ENCODE measurements at regions not wholly inside any gene's neighbourhood (a gene's known extent, or its start where the extent isn't known, plus 50 kb on each side); places are given as distances from the start of the nearest gene placed in this dataset.

- DNase-seq: no peak
Measured at GRCh38 chr9:88697764-88698432, 162.9 kb downstream of the NXNL2 start.

- DNase-seq: no peak
Measured at GRCh38 chr9:88702985-88703384, 168.0 kb downstream of the NXNL2 start.

- DNase-seq: no peak
Measured at GRCh38 chr9:88706193-88707113, 171.5 kb downstream of the NXNL2 start.

- no peak for DNase-seq
Measured at GRCh38 chr9:88710449-88710848, 175.5 kb downstream of the NXNL2 start.

GRCh38 chr9:88711719-88712118 is 176.7 kb downstream of the NXNL2 start:
- DNase-seq: no peak

GRCh38 chr9:88712484-88712883 is 177.5 kb downstream of the NXNL2 start:
- DNase-seq: no peak

- no peak for DNase-seq
Measured at GRCh38 chr9:88713010-88713409, 178.0 kb downstream of the NXNL2 start.

GRCh38 chr9:88716596-88717290 is 181.8 kb downstream of the NXNL2 start:
- DNase-seq: no peak

GRCh38 chr9:88721025-88721424 is 186.0 kb downstream of the NXNL2 start:
- no peak for DNase-seq

GRCh38 chr9:88721495-88722279 is 186.7 kb downstream of the NXNL2 start:
- DNase-seq: no peak

- DNase-seq: peak; percentile 11
Measured at GRCh38 chr9:88722753-88723152, 187.8 kb downstream of the NXNL2 start.

- DNase-seq: no peak
Measured at GRCh38 chr9:88723751-88724150, 188.8 kb downstream of the NXNL2 start.

GRCh38 chr9:88724331-88724730 is 189.4 kb downstream of the NXNL2 start:
- no peak for DNase-seq

- no peak for DNase-seq
Measured at GRCh38 chr9:88725300-88726019, 190.5 kb downstream of the NXNL2 start.

GRCh38 chr9:88726803-88727202 is 191.8 kb downstream of the NXNL2 start:
- DNase-seq: no peak

GRCh38 chr9:88730780-88731179 is 195.8 kb downstream of the NXNL2 start:
- no peak for DNase-seq

GRCh38 chr9:88732128-88732527 is 197.2 kb downstream of the NXNL2 start:
- DNase-seq: no peak

GRCh38 chr9:88733651-88734421 is 198.9 kb downstream of the NXNL2 start:
- DNase-seq: no peak

GRCh38 chr9:88734527-88734926 is 199.5 kb downstream of the NXNL2 start:
- DNase-seq: no peak

GRCh38 chr9:88736136-88736637 is 201.2 kb downstream of the NXNL2 start:
- no peak for DNase-seq

GRCh38 chr9:88737031-88737430 is 202.1 kb downstream of the NXNL2 start:
- DNase-seq: no peak

All from hematopoietic multipotent progenitor cell treated with erythropoietin and hydrocortisone succinate and interleukin-3 and kit ligand, for 6 days (in vitro differentiated cells).